Astrocyte (in vitro differentiated cells and primary cell): ENCODE measurements at regions not wholly inside any gene's neighbourhood (a gene's known extent, or its start where the extent isn't known, plus 50 kb on each side); places are given as distances from the start of the nearest gene placed in this dataset.

Experiments used
- DNase-seq: peaks from one replicate; pipeline ENCODE4 v3.0.0-alpha.2; 2010; ENCODE audit warnings: low read depth
- FAIRE-seq: peaks from 2 replicates; lab custom pipeline; 2011; peaks lifted over from hg19 to GRCh38; lab: Jason Lieb, UNC
- H2AFZ ChIP-seq: 2 replicates; pipeline ENCODE4 v1.6.0; 2012; ENCODE audit warnings: low read depth, low read length, inconsistent platforms
- H3K27ac ChIP-seq: 2 replicates; pipeline ENCODE4 v1.5.1; 2011; ENCODE audit warnings: low read depth, low read length, inconsistent platforms
- H3K27me3 ChIP-seq: 2 replicates; pipeline ENCODE4 v1.6.0; 2011; ENCODE audit warnings: low read length, inconsistent platforms; ENCODE audit not compliant: insufficient read depth
- H3K36me3 ChIP-seq: 2 replicates; pipeline ENCODE4 v1.5.1; 2011; ENCODE audit warnings: low read length, inconsistent platforms; ENCODE audit not compliant: insufficient read depth
- H3K4me1 ChIP-seq: 2 replicates; pipeline ENCODE4 v1.5.1; 2011; ENCODE audit warnings: low read length, inconsistent platforms; ENCODE audit not compliant: insufficient read depth
- H3K4me2 ChIP-seq: 2 replicates; pipeline ENCODE4 v1.6.0; 2012; ENCODE audit warnings: low read length, inconsistent platforms
- H3K4me3 ChIP-seq: 2 replicates; pipeline ENCODE4 v1.5.1; 2011; ENCODE audit warnings: low read depth, mild to moderate bottlenecking, low read length, inconsistent platforms; ENCODE audit not compliant: insufficient read depth
- H3K79me2 ChIP-seq: 2 replicates; pipeline ENCODE4 v1.6.0; 2012; ENCODE audit warnings: mild to moderate bottlenecking, low read length, inconsistent platforms; ENCODE audit not compliant: insufficient read depth
- H3K9ac ChIP-seq: 2 replicates; pipeline ENCODE4 v1.6.0; 2012; ENCODE audit warnings: mild to moderate bottlenecking, low read length, inconsistent platforms
- H3K9me3 ChIP-seq: 2 replicates; pipeline ENCODE4 v1.5.1; 2012; ENCODE audit warnings: low read depth, mild to moderate bottlenecking, low read length, inconsistent platforms; ENCODE audit not compliant: insufficient read depth
- H4K20me1 ChIP-seq: 2 replicates; pipeline ENCODE4 v1.6.0; 2012; ENCODE audit warnings: low read length, inconsistent platforms; ENCODE audit not compliant: insufficient read depth
- H3K27ac Mint-ChIP-seq: one replicate; pipeline ENCODE4 v1.8.0; 2021; ENCODE audit warnings: mild to moderate bottlenecking, mixed read lengths; ENCODE audit not compliant: unreplicated experiment
- H3K27me3 Mint-ChIP-seq: one replicate; pipeline ENCODE4 v1.8.0; 2021; ENCODE audit warnings: low read depth, mixed read lengths; ENCODE audit not compliant: unreplicated experiment
- H3K36me3 Mint-ChIP-seq: one replicate; pipeline ENCODE4 v1.8.0; 2021; ENCODE audit warnings: low read depth, mixed read lengths; ENCODE audit not compliant: unreplicated experiment
- H3K4me1 Mint-ChIP-seq: one replicate; pipeline ENCODE4 v1.8.0; 2021; ENCODE audit warnings: low read depth, mixed read lengths; ENCODE audit not compliant: unreplicated experiment
- H3K4me3 Mint-ChIP-seq: one replicate; pipeline ENCODE4 v1.8.0; 2021; ENCODE audit warnings: mild to moderate bottlenecking, moderate library complexity, mixed read lengths; ENCODE audit not compliant: unreplicated experiment
- H3K9me3 Mint-ChIP-seq: one replicate; pipeline ENCODE4 v1.8.0; 2021; ENCODE audit warnings: mild to moderate bottlenecking, mixed read lengths; ENCODE audit not compliant: unreplicated experiment
- EZH2 ChIP-seq: IDR thresholded peaks from 2 replicates; pipeline ENCODE4 v1.6.1; 2012; ENCODE audit warnings: mild to moderate bottlenecking, low read length, inconsistent platforms; ENCODE audit not compliant: insufficient read depth
- TF ChIP-seq, protein P1 (sequence below): IDR thresholded peaks from 2 replicates; pipeline ENCODE4 v1.5.1; 2011; ENCODE audit warnings: low read depth, mild to moderate bottlenecking, inconsistent platforms, low read length, moderate library complexity; ENCODE audit not compliant: insufficient read depth

DNA sequence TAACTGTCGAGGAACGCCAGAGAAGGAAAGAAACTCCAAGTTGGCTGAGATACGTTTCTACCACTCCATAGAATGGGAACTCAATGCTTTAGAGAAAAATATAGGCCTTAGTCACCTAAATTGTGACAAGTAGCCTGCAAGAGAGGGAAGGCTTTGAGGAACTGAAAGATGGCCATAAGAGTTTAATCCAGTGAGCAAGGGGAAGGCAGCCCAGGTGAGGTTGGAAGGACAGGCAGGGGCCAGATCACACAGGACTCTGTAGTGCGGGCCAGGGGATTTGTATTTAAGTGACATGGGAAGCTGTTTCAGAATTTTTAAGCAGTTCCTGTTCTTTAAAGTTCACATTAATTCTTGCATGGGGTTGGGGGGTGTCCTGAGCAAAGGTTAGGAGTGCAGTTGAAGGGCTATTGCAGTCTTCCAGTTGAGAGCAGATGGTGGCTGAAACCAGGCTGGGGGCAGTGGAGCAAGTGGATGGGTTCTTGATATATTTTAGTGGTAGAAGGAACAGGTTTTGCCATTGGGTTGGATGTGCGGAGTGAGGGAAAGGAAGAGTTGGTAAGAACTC lies 138.9 kb upstream of the PELI1 start:
- H3K36me3 ChIP-seq: no peaks in the 10 kb centered on the region
- H3K27me3 Mint-ChIP-seq: no peaks in the 10 kb centered on the region
- no peak overlapping the region for H3K4me2 ChIP-seq
- DNase-seq (no peak), FAIRE-seq (no peak)
- no peaks in the 10 kb centered on the region for H3K79me2 ChIP-seq
- no peaks in the 10 kb centered on the region for H3K9me3 Mint-ChIP-seq
- no peaks in the 10 kb centered on the region for H3K4me1 Mint-ChIP-seq
- H3K36me3 Mint-ChIP-seq: no peaks in the 10 kb centered on the region
- peaks cover 2% of the 10 kb centered on the region for H3K4me1 ChIP-seq
- H3K27ac ChIP-seq: no peak overlapping the region
- H3K4me3 ChIP-seq: no peak overlapping the region
- no peak overlapping the region for H2AFZ ChIP-seq
- no peaks in the 10 kb centered on the region for H3K9me3 ChIP-seq
- H3K9ac ChIP-seq: no peak overlapping the region
- H3K27ac Mint-ChIP-seq: no peak overlapping the region
- H4K20me1 ChIP-seq: no peaks in the 10 kb centered on the region
- H3K4me3 Mint-ChIP-seq: no peak overlapping the region
- no peaks in the 10 kb centered on the region for H3K27me3 ChIP-seq
- no peak for TF ChIP-seq EZH2
- TF ChIP-seq, protein P1, sequence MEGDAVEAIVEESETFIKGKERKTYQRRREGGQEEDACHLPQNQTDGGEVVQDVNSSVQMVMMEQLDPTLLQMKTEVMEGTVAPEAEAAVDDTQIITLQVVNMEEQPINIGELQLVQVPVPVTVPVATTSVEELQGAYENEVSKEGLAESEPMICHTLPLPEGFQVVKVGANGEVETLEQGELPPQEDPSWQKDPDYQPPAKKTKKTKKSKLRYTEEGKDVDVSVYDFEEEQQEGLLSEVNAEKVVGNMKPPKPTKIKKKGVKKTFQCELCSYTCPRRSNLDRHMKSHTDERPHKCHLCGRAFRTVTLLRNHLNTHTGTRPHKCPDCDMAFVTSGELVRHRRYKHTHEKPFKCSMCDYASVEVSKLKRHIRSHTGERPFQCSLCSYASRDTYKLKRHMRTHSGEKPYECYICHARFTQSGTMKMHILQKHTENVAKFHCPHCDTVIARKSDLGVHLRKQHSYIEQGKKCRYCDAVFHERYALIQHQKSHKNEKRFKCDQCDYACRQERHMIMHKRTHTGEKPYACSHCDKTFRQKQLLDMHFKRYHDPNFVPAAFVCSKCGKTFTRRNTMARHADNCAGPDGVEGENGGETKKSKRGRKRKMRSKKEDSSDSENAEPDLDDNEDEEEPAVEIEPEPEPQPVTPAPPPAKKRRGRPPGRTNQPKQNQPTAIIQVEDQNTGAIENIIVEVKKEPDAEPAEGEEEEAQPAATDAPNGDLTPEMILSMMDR: no peak

GRCh38 chr2:64283641-64284361 lies 139.6 kb upstream of the PELI1 start:
- H3K9me3 ChIP-seq: no peaks in the 10 kb centered on the region
- no peaks in the 10 kb centered on the region for H3K4me1 Mint-ChIP-seq
- peaks cover 7% of the 10 kb centered on the region for H3K4me1 ChIP-seq
- TF ChIP-seq, protein P1: no peak
- no peak for TF ChIP-seq EZH2
- DNase-seq: no peak
- H3K36me3 Mint-ChIP-seq: no peaks in the 10 kb centered on the region
- no peaks in the 10 kb centered on the region for H3K27me3 Mint-ChIP-seq
- no peak overlapping the region for H3K9ac ChIP-seq
- H3K27ac Mint-ChIP-seq: no peak overlapping the region
- no peaks in the 10 kb centered on the region for H3K79me2 ChIP-seq
- FAIRE-seq: no peak
- no peaks in the 10 kb centered on the region for H4K20me1 ChIP-seq
- no peaks in the 10 kb centered on the region for H3K36me3 ChIP-seq
- no peak overlapping the region for H3K4me3 Mint-ChIP-seq
- no peaks in the 10 kb centered on the region for H3K27me3 ChIP-seq
- no peak overlapping the region for H3K4me2 ChIP-seq
- no peaks in the 10 kb centered on the region for H3K9me3 Mint-ChIP-seq
- H2AFZ ChIP-seq: no peak overlapping the region
- no peak overlapping the region for H3K27ac ChIP-seq
- no peak overlapping the region for H3K4me3 ChIP-seq

- peaks cover 7% of the 10 kb centered on the region for H3K4me1 ChIP-seq
- no peaks in the 10 kb centered on the region for H3K79me2 ChIP-seq
- TF ChIP-seq, protein P1: no peak
- TF ChIP-seq EZH2: no peak
- DNase-seq: no peak
- no peaks in the 10 kb centered on the region for H3K9me3 Mint-ChIP-seq
- H3K9me3 ChIP-seq: no peaks in the 10 kb centered on the region
- H3K27me3 Mint-ChIP-seq: no peaks in the 10 kb centered on the region
- no peak overlapping the region for H3K9ac ChIP-seq
- no peak overlapping the region for H3K27ac Mint-ChIP-seq
- no peak overlapping the region for H3K27ac ChIP-seq
- no peaks in the 10 kb centered on the region for H3K36me3 ChIP-seq
- no peak overlapping the region for H3K4me2 ChIP-seq
- H3K36me3 Mint-ChIP-seq: no peaks in the 10 kb centered on the region
- no peaks in the 10 kb centered on the region for H4K20me1 ChIP-seq
- no peaks in the 10 kb centered on the region for H3K4me1 Mint-ChIP-seq
- no peak overlapping the region for H3K4me3 Mint-ChIP-seq
- H2AFZ ChIP-seq: no peak overlapping the region
- FAIRE-seq: no peak
- H3K27me3 ChIP-seq: no peaks in the 10 kb centered on the region
- H3K4me3 ChIP-seq: no peak overlapping the region
These were observed 140.5 kb upstream of the PELI1 start for GRCh38 chr2:64284751-64285150.
